ENCODE measurements at regions not wholly inside any gene's neighbourhood (a gene's known extent, or its start where the extent isn't known, plus 50 kb on each side); places are given as distances from the start of the nearest gene placed in this dataset.

GRCh38 chr19:31718032-31718431, 368.8 kb upstream of the TSHZ3 start:
- TF ChIP-seq CTCF (IDR thresholded peaks at IDR 0.05), result no peak
- TF ChIP-seq POLR2A (IDR thresholded peaks at IDR 0.05), result no peak
- TF ChIP-seq POLR2AphosphoS5 (IDR thresholded peaks at IDR 0.05), result no peak
